ENCODE measurements at regions not wholly inside any gene's neighbourhood (a gene's known extent, or its start where the extent isn't known, plus 50 kb on each side); places are given as distances from the start of the nearest gene placed in this dataset.

DNA sequence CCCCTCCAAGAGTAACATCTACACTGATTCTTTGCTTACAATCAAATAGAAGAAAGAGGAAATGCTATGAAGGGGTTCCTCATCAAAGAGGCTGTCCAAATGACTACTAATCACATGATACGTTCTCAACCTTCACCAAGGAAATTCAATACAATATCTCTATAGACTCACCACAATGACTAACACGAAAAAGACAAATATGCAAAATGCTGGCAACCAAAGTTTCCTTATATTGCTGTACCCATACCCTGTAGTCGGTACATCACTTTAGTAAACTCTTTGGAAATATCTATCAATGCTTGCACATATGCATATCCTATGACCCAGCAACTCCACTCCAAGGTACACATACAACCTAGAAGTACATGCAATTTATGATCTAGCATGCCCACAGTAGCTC, 1296.6 kb downstream of the AACS start:
- TF ChIP-seq, protein P1, sequence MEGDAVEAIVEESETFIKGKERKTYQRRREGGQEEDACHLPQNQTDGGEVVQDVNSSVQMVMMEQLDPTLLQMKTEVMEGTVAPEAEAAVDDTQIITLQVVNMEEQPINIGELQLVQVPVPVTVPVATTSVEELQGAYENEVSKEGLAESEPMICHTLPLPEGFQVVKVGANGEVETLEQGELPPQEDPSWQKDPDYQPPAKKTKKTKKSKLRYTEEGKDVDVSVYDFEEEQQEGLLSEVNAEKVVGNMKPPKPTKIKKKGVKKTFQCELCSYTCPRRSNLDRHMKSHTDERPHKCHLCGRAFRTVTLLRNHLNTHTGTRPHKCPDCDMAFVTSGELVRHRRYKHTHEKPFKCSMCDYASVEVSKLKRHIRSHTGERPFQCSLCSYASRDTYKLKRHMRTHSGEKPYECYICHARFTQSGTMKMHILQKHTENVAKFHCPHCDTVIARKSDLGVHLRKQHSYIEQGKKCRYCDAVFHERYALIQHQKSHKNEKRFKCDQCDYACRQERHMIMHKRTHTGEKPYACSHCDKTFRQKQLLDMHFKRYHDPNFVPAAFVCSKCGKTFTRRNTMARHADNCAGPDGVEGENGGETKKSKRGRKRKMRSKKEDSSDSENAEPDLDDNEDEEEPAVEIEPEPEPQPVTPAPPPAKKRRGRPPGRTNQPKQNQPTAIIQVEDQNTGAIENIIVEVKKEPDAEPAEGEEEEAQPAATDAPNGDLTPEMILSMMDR (IDR thresholded peaks at IDR 0.05; ENCODE audit: insufficient read depth, low read length), result no peak
- TF ChIP-seq, protein P2, sequence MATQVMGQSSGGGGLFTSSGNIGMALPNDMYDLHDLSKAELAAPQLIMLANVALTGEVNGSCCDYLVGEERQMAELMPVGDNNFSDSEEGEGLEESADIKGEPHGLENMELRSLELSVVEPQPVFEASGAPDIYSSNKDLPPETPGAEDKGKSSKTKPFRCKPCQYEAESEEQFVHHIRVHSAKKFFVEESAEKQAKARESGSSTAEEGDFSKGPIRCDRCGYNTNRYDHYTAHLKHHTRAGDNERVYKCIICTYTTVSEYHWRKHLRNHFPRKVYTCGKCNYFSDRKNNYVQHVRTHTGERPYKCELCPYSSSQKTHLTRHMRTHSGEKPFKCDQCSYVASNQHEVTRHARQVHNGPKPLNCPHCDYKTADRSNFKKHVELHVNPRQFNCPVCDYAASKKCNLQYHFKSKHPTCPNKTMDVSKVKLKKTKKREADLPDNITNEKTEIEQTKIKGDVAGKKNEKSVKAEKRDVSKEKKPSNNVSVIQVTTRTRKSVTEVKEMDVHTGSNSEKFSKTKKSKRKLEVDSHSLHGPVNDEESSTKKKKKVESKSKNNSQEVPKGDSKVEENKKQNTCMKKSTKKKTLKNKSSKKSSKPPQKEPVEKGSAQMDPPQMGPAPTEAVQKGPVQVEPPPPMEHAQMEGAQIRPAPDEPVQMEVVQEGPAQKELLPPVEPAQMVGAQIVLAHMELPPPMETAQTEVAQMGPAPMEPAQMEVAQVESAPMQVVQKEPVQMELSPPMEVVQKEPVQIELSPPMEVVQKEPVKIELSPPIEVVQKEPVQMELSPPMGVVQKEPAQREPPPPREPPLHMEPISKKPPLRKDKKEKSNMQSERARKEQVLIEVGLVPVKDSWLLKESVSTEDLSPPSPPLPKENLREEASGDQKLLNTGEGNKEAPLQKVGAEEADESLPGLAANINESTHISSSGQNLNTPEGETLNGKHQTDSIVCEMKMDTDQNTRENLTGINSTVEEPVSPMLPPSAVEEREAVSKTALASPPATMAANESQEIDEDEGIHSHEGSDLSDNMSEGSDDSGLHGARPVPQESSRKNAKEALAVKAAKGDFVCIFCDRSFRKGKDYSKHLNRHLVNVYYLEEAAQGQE (IDR thresholded peaks at IDR 0.05; ENCODE audit: insufficient replicate concordance, low read depth), result no peak
- TF ChIP-seq POLR2AphosphoS5 (IDR thresholded peaks at IDR 0.05; ENCODE audit: low read depth), result no peak
- TF ChIP-seq SPI1 (IDR thresholded peaks at IDR 0.05; ENCODE audit: borderline replicate concordance, low read depth), result no peak
- no peak for TF ChIP-seq GABPA (IDR thresholded peaks at IDR 0.05; ENCODE audit: low read depth)

All from HL-60 (cell line).